ENCODE measurements at regions not wholly inside any gene's neighbourhood (a gene's known extent, or its start where the extent isn't known, plus 50 kb on each side); places are given as distances from the start of the nearest gene placed in this dataset.

- FAIRE-seq: no peak
Observed at GRCh38 chr1:83015163-83015562, 983.8 kb downstream of the TTLL7 start.

- no peak for FAIRE-seq
Observed at GRCh38 chr1:83012950-83013349, 986.0 kb downstream of the TTLL7 start.

GRCh38 chr1:83011265-83011664, 987.7 kb downstream of the TTLL7 start:
- no peak for FAIRE-seq

- FAIRE-seq: no peak
Observed at GRCh38 chr1:83006271-83006670, 992.7 kb downstream of the TTLL7 start.

GRCh38 chr1:83000286-83000685, 998.6 kb downstream of the TTLL7 start:
- FAIRE-seq: no peak

GRCh38 chr1:82995951-82996350, 1003.0 kb downstream of the TTLL7 start:
- FAIRE-seq: no peak

GRCh38 chr1:82994616-82995263, 1004.2 kb downstream of the TTLL7 start:
- FAIRE-seq: no peak

- no peak for FAIRE-seq
Observed at GRCh38 chr1:82991569-82991968, 1007.4 kb downstream of the TTLL7 start.

- no peak for FAIRE-seq
Observed at GRCh38 chr1:82979593-82980236, 1019.2 kb downstream of the TTLL7 start.

GRCh38 chr1:82978461-82979324, 1020.2 kb downstream of the TTLL7 start:
- FAIRE-seq: no peak

GRCh38 chr1:82972841-82973553, 1025.9 kb downstream of the TTLL7 start:
- no peak for FAIRE-seq

- no peak for FAIRE-seq
Observed at GRCh38 chr1:82969340-82969739, 1029.6 kb downstream of the TTLL7 start.

- FAIRE-seq: no peak
Observed at GRCh38 chr1:82962658-82963057, 1036.3 kb downstream of the TTLL7 start.

- FAIRE-seq: no peak
Observed at GRCh38 chr1:82950606-82951200, 1048.2 kb downstream of the TTLL7 start.

GRCh38 chr1:82948386-82948785, 1050.5 kb downstream of the TTLL7 start:
- FAIRE-seq: no peak

GRCh38 chr1:82947278-82947677, 1051.7 kb downstream of the TTLL7 start:
- no peak for FAIRE-seq

- no peak for FAIRE-seq
Observed at GRCh38 chr1:82946096-82946605, 1052.8 kb downstream of the TTLL7 start.

GRCh38 chr1:82944822-82945221, 1054.1 kb downstream of the TTLL7 start:
- FAIRE-seq: no peak

- FAIRE-seq: no peak
Observed at GRCh38 chr1:82934074-82934473, 1064.9 kb downstream of the TTLL7 start.

- no peak for FAIRE-seq
Observed at GRCh38 chr1:82932727-82933126, 1066.2 kb downstream of the TTLL7 start.

- FAIRE-seq: no peak
Observed at GRCh38 chr1:82932207-82932606, 1066.7 kb downstream of the TTLL7 start.

GRCh38 chr1:82931006-82931405, 1067.9 kb downstream of the TTLL7 start:
- no peak for FAIRE-seq

GRCh38 chr1:82927753-82928152, 1071.2 kb downstream of the TTLL7 start:
- no peak for FAIRE-seq
